Activated CD4-positive, alpha-beta T cell treated with anti-CD3 and anti-CD28 coated beads, Interleukin-10, Interleukin-2, amounts not matched to agents 100 ng/mL and 50 ng/mL, durations not matched to agents 16 hours and 8 hours (primary cell): ENCODE measurements at regions not wholly inside any gene's neighbourhood (a gene's known extent, or its start where the extent isn't known, plus 50 kb on each side); places are given as distances from the start of the nearest gene placed in this dataset.

ENCODE experiments used
- DNase-seq: peaks from one replicate; pipeline ENCODE4 v3.0.0-alpha.2; 2020

DNA sequence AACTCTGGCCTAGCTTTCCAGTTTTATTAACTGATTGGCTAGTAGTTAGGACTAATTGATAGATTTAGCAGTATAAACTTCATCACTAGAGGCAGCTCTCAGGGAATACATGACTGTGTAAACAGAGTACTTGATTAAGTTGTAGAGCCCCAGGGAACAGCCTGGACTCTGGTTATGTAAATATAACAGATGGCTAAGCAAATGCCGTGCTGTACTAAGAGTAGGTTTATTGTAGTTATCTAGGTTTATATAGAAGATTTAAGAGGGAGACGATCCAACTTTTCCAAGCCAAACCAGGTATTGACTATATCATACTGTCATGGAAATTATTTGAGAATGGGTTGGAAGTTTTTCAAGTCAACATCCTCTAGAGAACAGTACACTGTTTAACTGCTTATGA, 463.4 kb upstream of the GRID2 start:
- DNase-seq, result no peak

DNA sequence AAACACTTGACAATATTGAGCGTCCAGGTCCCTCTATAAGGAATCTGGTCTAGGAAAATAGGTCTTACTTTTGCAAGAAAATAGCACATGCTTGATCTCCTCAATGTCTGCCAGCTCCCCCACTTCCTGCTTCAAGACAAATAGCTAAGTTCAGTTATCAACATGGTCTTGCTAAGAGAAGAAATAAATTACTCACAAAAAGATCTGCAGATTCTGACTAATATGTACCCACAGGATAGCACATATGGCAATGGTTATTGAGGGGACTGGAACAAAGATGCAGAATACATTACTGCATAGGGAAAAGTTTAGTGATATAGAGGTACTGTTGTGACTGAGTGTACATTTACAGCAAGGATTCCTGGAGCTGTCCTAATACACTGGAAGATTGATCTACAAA, 457.5 kb upstream of the GRID2 start:
- no peak for DNase-seq

DNA sequence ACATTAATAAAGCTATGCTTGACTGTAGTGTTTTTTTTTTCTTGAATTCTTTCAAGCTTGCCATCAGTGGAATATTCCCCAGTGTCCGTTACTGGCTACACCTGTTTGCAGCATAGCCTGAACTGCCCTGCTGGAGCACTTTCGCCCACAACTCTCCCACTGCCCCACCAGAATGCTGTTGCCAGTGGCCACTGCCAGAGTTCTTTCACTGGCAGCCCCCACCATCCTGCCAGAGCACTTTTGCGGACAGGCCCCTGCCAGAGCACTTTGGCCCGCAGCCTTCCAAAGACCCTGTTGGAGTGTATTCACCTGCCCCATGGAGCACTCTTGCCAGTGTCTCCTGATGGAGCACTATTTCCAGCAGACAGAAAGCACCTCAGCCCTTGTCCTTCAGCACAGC, 452.3 kb upstream of the GRID2 start:
- DNase-seq, result no peak

DNA sequence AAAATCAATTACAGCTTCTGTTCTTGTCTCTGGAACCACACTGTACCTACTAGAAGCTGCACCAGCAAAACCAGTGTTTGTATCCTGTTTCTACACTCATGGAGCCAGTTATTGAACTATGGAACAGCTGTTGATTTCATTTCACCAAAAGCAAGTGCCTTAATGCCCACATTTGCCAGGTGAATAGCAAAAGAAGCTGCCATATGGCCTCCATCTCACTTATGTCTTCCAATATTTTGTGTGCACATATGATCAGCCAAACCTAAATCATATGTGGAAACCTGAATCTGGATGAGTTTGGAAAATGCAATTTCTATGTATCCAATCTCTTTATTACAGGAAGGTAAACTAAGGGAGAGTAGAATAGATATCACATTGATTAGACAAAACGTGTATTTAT, 415.8 kb upstream of the GRID2 start:
- DNase-seq, result no peak

DNA sequence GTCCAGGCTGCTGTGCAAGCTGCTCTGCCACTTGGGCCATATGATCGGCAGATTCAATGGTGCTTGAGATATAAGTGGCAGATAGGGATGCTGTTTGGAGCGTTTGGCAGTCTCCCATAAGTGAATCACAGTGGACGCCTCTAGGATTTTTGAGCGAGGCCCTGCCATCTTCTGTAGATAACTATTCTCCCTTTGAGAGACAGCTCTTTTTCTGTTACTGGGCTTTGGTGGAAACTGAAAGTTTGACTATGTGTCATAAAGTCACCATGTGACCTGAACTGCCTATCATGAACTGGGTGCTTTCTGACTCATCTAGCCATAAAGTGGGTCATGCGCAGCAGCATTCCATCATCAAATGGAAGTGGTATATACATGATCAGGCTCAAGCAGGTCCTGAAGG, 412.5 kb upstream of the GRID2 start:
- DNase-seq, result peak; percentile 45

DNA sequence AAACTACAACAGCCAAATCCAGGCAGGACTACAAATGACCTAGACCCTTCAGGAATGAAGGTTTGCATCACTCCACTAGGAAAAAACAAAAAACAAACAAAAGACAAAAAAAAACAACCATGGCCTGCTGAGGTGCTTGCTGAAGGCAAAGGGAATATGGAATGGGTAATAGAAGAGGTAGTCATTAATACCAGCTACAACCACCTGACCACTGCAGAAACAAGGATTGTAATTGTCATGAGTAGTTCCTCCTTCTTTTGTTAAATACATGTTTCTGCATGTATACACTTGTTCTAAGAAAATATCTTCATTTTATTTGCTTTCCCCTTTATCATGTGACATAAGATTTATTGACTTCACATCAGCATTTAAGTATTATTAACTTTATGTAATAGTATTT, 409.8 kb upstream of the GRID2 start:
- DNase-seq, result no peak

DNA sequence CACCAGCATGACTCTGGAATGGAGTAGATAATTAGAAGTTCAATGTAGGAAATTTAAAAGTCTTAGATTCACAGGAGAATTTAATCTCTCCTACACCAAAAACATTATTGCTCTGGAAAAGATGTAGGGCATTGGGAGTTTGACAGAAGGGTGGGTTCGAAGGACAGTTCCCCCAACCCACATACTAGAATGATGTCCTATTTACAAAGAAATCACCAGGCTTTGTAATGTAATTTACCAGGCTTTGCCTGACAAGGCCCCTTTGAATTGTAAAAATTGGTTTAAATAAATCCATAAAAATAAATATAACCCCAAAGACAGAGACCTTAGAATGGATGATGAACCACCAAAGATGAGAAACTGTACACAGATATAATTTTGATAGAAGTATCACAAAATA, 399.2 kb upstream of the GRID2 start:
- DNase-seq, result no peak

DNA sequence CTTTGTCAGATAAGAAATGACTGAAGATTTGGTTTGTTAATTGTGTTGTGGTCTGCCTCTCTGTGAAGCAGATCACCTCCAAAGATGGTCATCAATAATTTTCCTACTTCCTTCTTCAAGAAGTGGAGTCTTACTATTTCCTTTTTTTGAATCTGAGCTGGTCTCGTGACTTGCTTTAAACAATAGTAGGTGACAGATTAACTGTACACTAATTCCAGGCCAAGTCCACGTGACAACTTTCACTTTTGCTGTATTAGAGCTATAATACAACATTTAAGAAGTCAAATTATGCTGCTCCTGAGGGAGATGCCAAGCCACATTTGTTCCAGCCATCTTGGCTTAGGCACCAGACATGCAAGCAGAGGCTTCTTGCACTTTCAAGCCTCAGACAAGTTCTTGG, 393.8 kb upstream of the GRID2 start:
- DNase-seq, result no peak

DNA sequence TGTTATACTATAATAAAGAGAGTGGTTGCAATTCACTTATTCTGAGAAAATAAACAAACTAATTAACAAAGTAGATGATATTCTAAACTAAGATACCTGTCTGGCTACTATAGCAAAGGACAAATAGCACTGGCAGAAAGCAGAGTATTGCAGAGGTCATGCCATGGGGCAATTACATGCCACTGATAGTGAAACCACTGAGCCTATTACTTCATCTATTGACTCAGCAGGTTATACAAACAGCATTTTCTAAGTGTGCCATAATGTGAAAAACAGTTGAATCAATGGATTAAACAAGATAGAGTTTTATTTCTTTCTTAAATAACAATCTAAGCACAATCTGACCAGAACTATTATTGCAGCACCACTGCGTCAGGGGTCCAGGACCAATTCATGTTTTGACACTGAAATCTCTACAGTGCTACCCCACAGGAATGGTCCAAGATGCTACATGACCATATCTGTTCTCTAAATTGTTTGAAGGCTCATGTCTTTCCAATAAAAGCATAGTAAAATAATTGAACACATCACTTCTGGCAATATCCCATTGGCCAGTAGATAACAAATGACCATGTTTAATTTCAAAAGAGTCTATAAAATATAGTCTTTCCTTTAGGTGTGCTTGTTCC, 389.5 kb upstream of the GRID2 start:
- DNase-seq, result no peak

DNA sequence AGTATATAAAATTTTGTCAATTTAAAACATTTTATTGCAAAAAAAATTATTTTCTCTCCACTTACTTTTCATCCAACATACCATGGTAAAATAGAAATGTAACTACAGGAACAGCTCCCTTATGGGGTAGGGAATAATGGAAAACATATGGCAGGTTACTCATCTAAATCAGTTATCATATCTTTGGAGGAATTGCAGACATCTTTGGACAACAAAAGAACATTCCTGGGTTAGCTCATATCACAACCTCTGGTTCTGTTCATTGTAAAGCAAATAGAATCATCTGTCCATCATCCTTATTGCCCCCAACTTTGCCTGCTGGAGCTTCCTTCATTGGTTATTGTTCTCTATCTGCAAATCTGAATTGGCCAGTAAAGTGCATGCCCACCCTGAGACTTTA, 387.5 kb upstream of the GRID2 start:
- DNase-seq, result no peak

DNA sequence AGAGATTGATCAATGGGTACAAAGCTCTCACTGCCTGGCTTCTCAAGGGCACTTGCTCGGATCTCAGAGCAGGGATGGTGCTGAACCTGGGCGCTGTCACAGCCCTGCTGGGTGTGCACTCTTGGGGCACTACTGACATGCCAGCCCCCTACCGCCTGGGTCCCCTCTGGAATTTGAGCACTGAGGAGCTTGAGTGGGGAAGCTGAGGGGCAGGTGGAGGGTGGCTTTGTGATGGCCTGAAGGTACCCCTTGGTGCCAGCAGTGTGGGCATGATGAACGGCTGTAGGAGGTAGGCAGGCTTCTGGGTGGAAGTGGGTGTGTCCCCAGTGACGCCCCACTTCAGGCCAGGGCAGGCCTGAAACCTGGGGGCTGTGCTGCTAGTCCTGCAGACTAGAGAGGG, 379.1 kb upstream of the GRID2 start:
- DNase-seq, result no peak

DNA sequence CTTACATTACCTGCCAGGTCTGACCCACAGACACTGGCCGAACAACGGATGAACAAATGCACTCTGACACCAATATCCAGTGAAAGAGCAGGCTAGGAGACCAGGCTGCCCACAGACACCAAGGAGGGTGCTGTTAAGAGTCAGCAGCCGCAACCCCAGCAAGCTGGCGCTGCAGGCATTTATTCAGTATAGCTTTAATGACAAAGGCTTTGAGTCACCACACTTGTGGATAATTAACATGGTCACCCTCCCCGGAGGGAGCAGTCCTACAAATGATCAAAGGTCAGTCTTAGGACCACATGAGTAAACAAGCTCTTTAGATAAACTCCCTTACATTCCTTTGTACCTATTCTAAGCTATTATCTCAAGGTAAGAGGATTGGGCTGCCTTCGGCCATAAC, 368.5 kb upstream of the GRID2 start:
- no peak for DNase-seq

DNA sequence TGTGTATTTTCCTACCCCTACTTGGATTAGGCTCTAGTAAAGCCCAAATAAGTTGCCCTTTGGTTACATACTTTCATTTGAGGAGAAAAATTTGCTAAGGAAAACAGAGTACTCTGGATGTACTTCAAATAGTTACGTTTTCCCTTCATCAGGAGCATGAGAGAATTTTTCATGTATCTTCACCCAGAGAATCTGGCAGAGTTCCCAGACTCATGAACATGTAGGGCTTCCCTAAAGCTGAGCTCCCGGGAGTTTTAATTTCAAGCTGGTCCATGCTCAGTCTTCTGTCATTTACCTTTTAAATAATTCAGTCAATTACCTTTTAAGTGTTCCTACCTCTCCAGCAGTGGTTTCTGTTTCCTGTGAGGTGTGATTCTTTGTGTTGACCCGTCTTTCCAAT, 367.5 kb upstream of the GRID2 start:
- DNase-seq, result no peak

DNA sequence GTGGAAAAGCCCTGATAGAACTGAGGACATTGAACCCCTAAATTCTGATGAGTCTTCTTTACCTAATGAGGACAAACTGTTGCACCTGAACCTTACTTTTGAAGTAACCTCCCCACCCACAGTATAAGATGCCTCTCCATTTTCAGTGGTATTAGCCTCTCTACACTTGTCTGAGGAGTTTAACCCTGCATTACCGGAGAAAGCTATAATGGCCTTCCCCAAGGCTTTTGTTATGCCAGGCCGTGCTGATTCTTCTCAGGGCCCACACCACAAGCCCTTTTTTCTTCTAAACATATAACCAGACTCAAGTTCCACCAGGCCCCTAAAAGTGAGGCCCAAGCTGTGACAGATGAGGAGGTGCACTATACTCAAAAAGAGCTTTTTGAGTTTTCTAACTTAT, 345.8 kb upstream of the GRID2 start:
- no peak for DNase-seq

DNA sequence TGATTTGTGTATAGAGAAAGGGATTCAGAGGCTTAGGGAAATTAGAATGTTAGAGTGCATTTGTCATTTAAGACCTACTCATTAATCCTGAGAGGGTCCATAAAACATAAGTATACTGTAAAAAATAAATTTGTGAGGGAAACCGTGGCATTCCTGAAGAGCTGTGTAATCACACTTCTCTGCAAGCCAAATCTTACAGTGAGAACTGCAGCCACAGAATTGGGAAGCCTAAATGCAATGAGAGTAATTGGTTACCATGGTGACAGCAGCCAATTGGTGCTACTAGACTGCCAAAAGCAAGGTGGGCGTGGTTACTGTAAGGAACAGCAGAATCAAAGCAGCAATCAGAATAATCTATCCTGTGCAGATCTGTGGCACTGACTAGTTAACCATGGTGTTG, 345.2 kb upstream of the GRID2 start:
- DNase-seq, result no peak

DNA sequence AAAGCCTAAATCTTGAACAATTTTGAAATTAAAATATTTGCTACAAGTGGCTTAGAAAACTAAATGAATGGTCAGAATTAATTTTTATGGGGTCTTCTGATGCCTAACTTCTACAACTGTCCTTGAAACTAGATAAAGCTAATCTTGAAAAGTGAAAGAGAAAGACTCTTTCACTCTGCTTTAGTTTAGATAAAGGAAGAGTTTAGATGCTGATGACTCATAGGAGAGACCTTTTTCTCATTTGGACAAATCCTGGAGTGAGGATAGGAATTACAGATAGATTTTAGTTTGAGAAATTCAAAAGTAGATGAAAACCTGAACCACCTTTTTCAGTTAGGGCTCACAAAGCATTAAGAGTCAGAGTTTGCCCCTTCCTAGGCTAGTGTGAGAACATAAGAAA, 342.3 kb upstream of the GRID2 start:
- DNase-seq, result no peak

DNA sequence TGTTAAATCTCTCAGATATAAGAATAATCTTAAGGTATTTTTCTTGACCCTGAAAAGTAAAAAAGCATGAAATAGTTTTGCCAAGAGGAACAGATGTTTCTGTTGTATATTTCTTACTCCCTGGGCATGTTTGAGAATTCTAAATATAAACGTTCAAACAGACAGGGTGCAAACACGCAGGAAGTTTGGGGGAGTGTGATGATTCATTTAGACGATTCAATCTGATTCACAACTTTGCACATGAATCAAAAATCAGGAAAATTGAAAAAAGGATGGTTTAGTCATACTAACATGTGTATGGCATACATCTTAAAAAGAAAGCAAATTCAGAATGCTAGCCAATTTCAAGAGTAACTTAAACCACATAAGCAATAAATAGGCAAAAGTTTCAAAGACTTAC, 340.3 kb upstream of the GRID2 start:
- DNase-seq, result peak; percentile 42

DNA sequence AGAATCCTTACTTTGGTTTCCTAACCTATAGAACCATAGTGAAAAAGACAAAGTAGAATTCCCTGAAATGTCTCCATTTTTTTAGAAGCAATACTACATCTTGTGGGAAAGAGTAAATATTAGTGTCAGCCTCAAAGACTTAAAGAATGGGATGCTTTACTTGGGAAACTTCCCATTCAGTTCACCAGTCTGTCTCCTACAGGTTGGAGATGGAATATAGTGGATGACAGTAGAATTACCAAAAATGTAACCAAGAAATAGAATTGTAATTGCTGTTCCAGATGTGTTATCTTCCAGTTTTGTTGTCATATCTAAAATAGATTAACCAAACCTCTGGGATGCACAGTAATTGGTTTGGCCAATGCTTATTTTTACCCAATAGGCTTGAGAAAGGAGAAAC, 338.6 kb upstream of the GRID2 start:
- no peak for DNase-seq

DNA sequence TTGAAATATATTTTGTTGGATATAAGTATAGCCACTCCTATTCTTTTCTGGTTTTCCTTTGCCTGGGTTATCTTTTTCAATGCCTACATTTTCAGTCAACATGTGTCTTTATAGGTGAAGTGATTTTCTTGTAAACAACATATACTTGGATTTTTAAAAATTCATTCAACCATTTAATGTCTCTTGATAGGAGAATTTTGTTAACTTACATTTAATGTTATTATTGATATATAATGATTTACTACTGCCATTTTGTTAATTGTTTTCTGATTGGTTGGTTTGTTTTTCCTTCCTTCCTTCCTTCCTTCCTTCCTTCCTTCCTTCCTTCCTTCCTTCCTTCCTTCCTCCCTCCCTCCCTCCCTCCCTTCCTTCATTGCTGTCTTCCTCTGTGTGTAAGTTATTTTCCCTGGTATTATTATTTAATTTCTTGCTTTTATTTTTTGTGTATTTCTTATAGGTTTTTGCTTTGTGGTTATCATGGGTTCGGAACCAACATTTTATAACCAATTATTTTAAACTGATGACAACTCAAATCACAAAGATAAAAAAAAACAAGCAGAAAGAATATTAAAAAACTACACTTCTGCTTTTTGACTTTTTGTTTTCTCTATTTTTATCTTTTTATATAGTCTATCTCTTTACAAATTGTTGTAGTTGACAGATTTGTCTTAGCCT, 330.1 kb upstream of the GRID2 start:
- no peak for DNase-seq

DNA sequence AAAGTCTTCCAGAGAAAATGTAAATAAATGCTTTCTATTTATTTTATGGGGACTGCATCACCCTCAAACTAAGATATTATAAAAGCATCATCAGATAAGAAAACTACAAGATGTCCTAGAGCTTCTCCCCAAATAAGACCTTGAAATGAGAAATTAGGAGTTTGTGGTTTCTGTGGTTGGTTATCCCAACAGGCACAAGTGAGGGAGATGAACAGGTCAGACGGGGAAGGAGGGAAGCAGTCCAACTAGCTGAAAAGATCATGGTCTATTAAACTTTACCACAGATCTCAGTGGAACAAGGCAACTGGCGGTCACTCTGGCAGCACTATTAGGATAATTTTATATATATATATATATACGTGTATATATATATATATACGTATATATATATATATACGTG, 319.3 kb upstream of the GRID2 start:
- DNase-seq, result no peak

DNA sequence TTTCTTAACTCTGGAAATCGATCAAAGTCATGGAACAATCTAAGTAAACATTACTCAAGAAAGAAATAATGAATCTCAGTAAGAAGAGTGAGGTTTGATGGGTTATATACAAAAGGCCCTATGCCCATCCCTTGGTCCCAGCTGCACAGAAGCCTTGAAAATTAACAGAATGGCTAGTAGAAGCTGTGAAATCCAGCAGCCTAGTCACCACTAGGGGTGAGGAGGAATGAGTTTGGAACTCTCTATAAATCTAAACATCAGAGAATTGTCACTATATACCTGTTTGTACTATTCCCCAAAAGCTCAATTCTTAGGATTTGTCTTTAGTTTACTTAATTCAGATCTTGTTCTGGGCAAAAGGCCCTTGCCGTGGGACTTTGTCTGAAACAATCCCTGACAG, 313.9 kb upstream of the GRID2 start:
- DNase-seq, result no peak

DNA sequence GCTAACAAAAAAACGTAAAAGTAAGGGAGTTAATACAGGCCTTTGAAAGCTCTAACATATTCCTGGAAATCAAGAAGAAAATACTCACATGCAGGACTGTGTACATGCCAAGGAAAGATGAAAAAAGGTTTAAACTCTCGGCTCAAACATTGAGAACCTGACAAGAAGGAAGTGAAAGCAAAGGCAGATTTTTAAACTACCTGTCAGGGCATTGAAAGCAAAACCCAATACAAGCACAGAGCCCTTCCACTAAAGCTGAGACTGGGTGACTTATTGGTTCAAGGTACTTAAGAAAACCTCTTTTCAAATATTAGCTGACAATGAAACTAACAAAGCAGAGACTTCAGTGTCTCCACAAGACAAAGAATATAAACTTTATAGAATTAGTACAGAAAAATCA, 313.0 kb upstream of the GRID2 start:
- no peak for DNase-seq

DNA sequence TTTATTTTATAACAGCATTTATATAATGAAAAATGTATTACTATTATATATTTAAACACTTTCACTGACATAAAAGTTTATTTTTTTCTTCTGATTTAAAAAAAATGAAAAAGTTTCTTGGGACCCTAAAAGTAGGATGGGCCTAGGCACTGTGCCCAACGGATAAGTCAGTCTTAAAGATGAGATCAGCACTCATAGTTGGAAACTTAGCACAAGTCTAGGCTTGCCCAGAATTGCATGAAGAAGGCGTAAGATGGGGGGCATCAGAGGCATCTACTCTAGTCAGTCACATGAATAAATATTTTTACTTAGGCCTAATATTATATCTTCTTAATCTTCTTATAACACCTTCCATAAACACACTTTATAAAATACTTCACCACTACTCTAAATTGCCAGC, 306.7 kb upstream of the GRID2 start:
- DNase-seq, result no peak

DNA sequence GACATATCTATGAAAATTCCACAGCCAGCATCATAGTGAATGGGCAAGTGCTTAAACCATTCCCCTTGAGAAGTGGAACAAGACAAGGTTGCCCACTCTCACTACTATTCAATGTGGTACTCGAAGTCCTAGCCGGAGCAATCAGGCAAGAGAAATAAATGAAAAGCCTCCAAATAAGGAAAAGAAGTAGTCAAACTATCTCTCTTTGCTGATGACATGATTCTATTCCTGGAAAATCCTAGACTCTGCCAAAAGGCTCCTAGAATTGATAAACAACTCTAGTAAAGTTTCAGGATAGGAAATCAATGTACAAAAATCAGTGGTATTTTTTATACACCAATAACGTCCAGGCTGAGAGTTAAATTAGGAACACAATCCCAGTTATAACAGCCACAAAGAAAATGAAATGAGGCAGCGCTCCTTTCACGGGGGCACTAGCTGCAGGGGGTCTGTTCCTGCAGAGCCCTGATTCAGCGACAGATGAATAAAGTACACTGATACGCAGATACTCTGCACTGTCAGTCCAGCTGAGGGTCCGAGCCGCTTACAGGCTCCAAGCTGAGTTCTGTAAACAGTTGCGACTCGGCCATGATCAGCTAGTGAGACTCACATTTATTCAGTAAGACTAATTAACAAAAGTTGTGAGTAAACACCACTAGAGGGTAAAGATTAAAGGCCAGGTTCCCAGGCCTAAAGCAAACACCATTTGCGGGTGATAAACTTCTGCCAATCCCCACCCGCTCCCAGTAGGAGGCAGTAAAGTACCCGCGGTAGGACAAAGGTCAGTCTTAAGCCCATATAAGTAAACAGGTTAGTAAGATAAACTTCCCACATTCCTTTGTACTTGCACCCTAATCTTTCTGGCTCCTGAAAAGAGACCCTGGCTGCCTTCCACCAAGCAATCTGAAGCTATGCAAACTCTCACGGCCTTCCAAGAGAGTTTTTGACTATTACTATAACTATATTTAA, 290.6 kb upstream of the GRID2 start:
- no peak for DNase-seq
